Testis (tissue), 2 donors: ENCODE measurements at regions not wholly inside any gene's neighbourhood (a gene's known extent, or its start where the extent isn't known, plus 50 kb on each side); places are given as distances from the start of the nearest gene placed in this dataset.

Experiments used
- DNase-seq: peaks from one replicate; pipeline ENCODE4 v3.0.0-alpha.2; 2019
- H3K27ac ChIP-seq, 2 donors: fragments of 200-600 bp; sonication (generic); one replicate each; pipeline ENCODE4 v1.5.1; 2019
- H3K27me3 ChIP-seq: fragments of 200-600 bp; sonication (generic); one replicate; pipeline ENCODE4 v1.5.1; 2019
- H3K36me3 ChIP-seq: fragments of 200-600 bp; sonication (generic); one replicate; pipeline ENCODE4 v1.5.1; 2017; ENCODE audit warnings: low read depth; ENCODE audit errors: missing control alignments
- H3K4me1 ChIP-seq: fragments of 200-600 bp; sonication (generic); one replicate; pipeline ENCODE4 v1.5.1; 2019
- H3K4me3 ChIP-seq, 2 donors: fragments of 200-600 bp; sonication (generic); one replicate each; pipeline ENCODE4 v1.5.1; 2017 to 2019
- H3K9me3 ChIP-seq: fragments of 200-600 bp; sonication (generic); one replicate; pipeline ENCODE4 v1.5.1; 2017
- CTCF ChIP-seq, 3 experiments: fragments of 450-650 bp in 2 of 3; fragments of 200-600 bp in 1 of 3; sonication (generic) in 1 of 3; IDR thresholded peaks; one replicate each; pipeline ENCODE4 v1.5.1; 2016 to 2019; ENCODE audit warnings: antibody characterized with exemption in 3 of 3, mild to moderate bottlenecking in 2 of 3, moderate library complexity in 1 of 3
- POLR2A ChIP-seq: fragments of 450-650 bp; IDR thresholded peaks from one replicate; pipeline ENCODE4 v1.6.1; 2017; ENCODE audit warnings: antibody characterized with exemption, mild to moderate bottlenecking, moderate library complexity
- WGBS, 2 donors: methylation state at CpG; one replicate each; pipeline ENCODE4 v1.1.5; 2018; 5-methylcytosine and 5-hydroxymethylcytosine counted together
- intact Hi-C: fragments of 100-400 bp; cut with DNase I; formaldehyde crosslinking; loops from one replicate; pipeline ENCODE4 v1.15.1; 2023; ENCODE audit warnings: low total_unique reads

- no peak for TF ChIP-seq POLR2A
- no peak for TF ChIP-seq CTCF (IDR thresholded peaks at IDR 0.05)
- intact Hi-C loops = no loop called here
Measured at GRCh38 chr16:47925811-47926460, 229.9 kb downstream of the ABCC12 start.

GRCh38 chr16:47924950-47925349, 230.8 kb downstream of the ABCC12 start:
- Histone ChIP-seq H3K36me3 (no peaks in the 10 kb centered on the region), H3K4me3 (no peak overlapping the region), H3K27ac (no peak overlapping the region), H3K27me3 (no peaks in the 10 kb centered on the region), H3K9me3 (no peaks in the 10 kb centered on the region), H3K4me1 (peaks cover 3% of the 10 kb centered on the region)
- intact Hi-C loops = no loop called here
- no peak for DNase-seq
- WGBS, 2 donors = 65 to 72% methylated on average over 2 of the region's 2 CpGs
- TF ChIP-seq POLR2A = no peak
- no peak for TF ChIP-seq CTCF (IDR thresholded peaks at IDR 0.05)

More at GRCh38 chr16:47925811-47926460, 229.9 kb downstream of the ABCC12 start:
- Histone ChIP-seq H3K27me3 (no peaks in the 10 kb centered on the region), H3K9me3 (no peaks in the 10 kb centered on the region), H3K36me3 (no peaks in the 10 kb centered on the region), H3K4me3 (no peak overlapping the region), H3K27ac (no peak overlapping the region), H3K4me1 (peaks cover 3% of the 10 kb centered on the region)
- 91 to 94% methylated on average over 8 of the region's 8 CpGs for WGBS, 2 donors
- DNase-seq = no peak

- intact Hi-C loops = no loop called here
- DNase-seq = no peak
- no peaks in the 10 kb centered on the region for H3K4me1 ChIP-seq
- H3K27ac ChIP-seq = no peak overlapping the region
- WGBS, 2 donors = 62 to 75% methylated on average over 1 of the region's 1 CpG
- TF ChIP-seq CTCF (IDR thresholded peaks at IDR 0.05) (no peak), POLR2A (no peak)
- H3K36me3 ChIP-seq = no peaks in the 10 kb centered on the region
- H3K4me3 ChIP-seq = no peak overlapping the region
- H3K9me3 ChIP-seq = no peaks in the 10 kb centered on the region
- no peaks in the 10 kb centered on the region for H3K27me3 ChIP-seq
Measured at GRCh38 chr16:47921535-47921934, 234.3 kb downstream of the ABCC12 start.

- no peaks in the 10 kb centered on the region for H3K9me3 ChIP-seq
- no peak overlapping the region for H3K27ac ChIP-seq
- no peak for DNase-seq
- no peaks in the 10 kb centered on the region for H3K27me3 ChIP-seq
- 36 to 37% methylated on average over 1 of the region's 1 CpG for WGBS, 2 donors
- intact Hi-C loops = no loop called here
- no peaks in the 10 kb centered on the region for H3K36me3 ChIP-seq
- TF ChIP-seq POLR2A (no peak), CTCF (IDR thresholded peaks at IDR 0.05) (no peak)
- H3K4me3 ChIP-seq = no peak overlapping the region
- H3K4me1 ChIP-seq = no peaks in the 10 kb centered on the region
Measured at GRCh38 chr16:47920709-47921108, 235.1 kb downstream of the ABCC12 start.

GRCh38 chr16:47917118-47917517, 238.7 kb downstream of the ABCC12 start:
- no peak for TF ChIP-seq POLR2A
- no peak for TF ChIP-seq CTCF (IDR thresholded peaks at IDR 0.05)
- Histone ChIP-seq H3K4me1 (no peaks in the 10 kb centered on the region), H3K36me3 (no peaks in the 10 kb centered on the region), H3K27ac (no peak overlapping the region), H3K27me3 (no peaks in the 10 kb centered on the region), H3K4me3 (no peak overlapping the region), H3K9me3 (no peaks in the 10 kb centered on the region)
- DNase-seq = no peak
- intact Hi-C loops = no loop called here
